Testis (tissue), 2 donors: ENCODE measurements at regions not wholly inside any gene's neighbourhood (a gene's known extent, or its start where the extent isn't known, plus 50 kb on each side); places are given as distances from the start of the nearest gene placed in this dataset.

Experiments used
- POLR2A ChIP-seq: fragments of 450-650 bp; IDR thresholded peaks from one replicate; pipeline ENCODE4 v1.6.1; 2017; ENCODE audit warnings: antibody characterized with exemption, mild to moderate bottlenecking, moderate library complexity
- TF ChIP-seq, protein P1 (sequence below), 3 experiments: fragments of 450-650 bp in 2 of 3; fragments of 200-600 bp in 1 of 3; sonication (generic) in 1 of 3; IDR thresholded peaks; one replicate each; pipeline ENCODE4 v1.5.1; 2016 to 2019; ENCODE audit warnings: antibody characterized with exemption in 3 of 3, mild to moderate bottlenecking in 2 of 3, moderate library complexity in 1 of 3

DNA sequence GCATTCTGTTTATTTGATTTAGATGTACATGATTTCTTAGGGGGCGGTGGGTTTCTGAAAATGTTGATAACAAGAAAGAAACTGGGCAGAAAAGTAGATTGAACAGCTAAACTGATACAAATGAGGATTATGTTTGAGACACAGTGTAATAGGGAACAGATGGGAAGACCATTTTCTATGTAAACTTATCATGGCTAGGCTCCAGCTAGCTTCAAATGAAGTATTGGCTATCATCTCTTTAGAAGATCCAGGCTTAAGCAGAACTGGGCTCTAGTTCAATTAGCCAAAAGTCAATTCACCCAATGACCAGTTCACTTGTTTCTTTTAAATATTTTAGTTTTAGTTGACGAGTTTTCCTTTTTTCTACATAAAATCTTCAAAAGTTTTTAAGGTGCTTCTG lies 639.5 kb downstream of the ANKRD7 start:
- TF ChIP-seq, protein P1, sequence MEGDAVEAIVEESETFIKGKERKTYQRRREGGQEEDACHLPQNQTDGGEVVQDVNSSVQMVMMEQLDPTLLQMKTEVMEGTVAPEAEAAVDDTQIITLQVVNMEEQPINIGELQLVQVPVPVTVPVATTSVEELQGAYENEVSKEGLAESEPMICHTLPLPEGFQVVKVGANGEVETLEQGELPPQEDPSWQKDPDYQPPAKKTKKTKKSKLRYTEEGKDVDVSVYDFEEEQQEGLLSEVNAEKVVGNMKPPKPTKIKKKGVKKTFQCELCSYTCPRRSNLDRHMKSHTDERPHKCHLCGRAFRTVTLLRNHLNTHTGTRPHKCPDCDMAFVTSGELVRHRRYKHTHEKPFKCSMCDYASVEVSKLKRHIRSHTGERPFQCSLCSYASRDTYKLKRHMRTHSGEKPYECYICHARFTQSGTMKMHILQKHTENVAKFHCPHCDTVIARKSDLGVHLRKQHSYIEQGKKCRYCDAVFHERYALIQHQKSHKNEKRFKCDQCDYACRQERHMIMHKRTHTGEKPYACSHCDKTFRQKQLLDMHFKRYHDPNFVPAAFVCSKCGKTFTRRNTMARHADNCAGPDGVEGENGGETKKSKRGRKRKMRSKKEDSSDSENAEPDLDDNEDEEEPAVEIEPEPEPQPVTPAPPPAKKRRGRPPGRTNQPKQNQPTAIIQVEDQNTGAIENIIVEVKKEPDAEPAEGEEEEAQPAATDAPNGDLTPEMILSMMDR (IDR thresholded peaks at IDR 0.05): no peak
- no peak for TF ChIP-seq POLR2A
